Neural progenitor cell (in vitro differentiated cells): ENCODE measurements at regions not wholly inside any gene's neighbourhood (a gene's known extent, or its start where the extent isn't known, plus 50 kb on each side); places are given as distances from the start of the nearest gene placed in this dataset.

Source experiments
- EZH2 ChIP-seq: fragments of 200-600 bp; sonication (generic); IDR thresholded peaks from 2 replicates; pipeline ENCODE4 v1.6.1; 2017; ENCODE audit warnings: antibody characterized with exemption, mild to moderate bottlenecking, moderate library complexity
- EZH2phosphoT487 ChIP-seq: fragments of 200-600 bp; sonication (generic); IDR thresholded peaks from 2 replicates; pipeline ENCODE4 v1.6.1; 2017; ENCODE audit warnings: antibody characterized with exemption
- TF ChIP-seq, protein P1 (sequence below): fragments of 200-600 bp; sonication (generic); IDR thresholded peaks from 2 replicates; pipeline ENCODE4 v1.5.1; 2017; ENCODE audit warnings: antibody characterized with exemption, mild to moderate bottlenecking

DNA sequence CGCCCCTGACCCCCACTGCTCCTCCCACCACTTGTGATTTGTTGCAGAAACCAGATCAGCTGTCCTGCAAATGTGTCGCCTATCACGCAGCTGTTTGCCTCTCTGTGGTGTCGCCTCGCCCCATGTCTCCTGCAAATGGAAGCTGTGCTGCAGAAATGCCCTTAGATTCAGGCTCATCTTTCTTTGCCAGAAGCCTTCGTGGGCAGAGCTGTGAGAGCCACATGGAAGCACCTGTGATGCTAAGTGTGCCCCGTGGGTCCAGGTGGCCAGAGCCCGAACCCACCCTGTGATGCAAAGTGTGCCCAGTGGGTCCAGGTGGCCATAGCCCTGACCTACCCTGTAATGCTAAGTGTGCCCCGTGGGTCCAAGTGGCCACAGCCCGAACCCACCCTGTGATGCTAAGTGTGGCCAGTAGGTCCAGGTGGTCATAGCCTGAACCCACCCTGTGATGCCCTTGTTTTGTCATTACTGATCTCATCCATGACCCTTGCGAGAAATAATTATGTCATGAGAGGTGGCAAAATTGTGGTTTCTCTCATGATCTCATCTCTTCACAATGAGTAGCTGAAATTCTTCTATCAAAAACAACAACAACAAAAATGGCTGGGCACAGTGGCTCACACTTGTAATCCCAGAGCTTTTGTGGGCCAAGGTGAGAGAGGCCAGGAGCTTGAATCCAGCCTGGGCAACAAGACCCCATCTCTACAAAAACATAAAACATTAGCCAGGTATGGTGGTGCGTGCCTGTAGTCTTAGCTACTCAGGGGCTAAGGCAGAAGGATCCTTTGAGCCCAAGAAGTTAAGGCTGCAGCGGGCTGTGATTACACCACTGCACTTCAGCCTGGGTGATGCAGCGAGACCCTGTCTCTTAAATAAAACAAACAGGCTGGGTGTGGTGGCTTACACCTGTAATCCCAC is 187.4 kb downstream of the GOLGA6L6 start:
- TF ChIP-seq, protein P1, sequence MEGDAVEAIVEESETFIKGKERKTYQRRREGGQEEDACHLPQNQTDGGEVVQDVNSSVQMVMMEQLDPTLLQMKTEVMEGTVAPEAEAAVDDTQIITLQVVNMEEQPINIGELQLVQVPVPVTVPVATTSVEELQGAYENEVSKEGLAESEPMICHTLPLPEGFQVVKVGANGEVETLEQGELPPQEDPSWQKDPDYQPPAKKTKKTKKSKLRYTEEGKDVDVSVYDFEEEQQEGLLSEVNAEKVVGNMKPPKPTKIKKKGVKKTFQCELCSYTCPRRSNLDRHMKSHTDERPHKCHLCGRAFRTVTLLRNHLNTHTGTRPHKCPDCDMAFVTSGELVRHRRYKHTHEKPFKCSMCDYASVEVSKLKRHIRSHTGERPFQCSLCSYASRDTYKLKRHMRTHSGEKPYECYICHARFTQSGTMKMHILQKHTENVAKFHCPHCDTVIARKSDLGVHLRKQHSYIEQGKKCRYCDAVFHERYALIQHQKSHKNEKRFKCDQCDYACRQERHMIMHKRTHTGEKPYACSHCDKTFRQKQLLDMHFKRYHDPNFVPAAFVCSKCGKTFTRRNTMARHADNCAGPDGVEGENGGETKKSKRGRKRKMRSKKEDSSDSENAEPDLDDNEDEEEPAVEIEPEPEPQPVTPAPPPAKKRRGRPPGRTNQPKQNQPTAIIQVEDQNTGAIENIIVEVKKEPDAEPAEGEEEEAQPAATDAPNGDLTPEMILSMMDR: no peak
- TF ChIP-seq EZH2phosphoT487 (no peak), EZH2 (no peak)
